Medulla oblongata (tissue), 1 donor: ENCODE measurements at regions not wholly inside any gene's neighbourhood (a gene's known extent, or its start where the extent isn't known, plus 50 kb on each side); places are given as distances from the start of the nearest gene placed in this dataset.
A peak's percentile ranks its signal among the peaks of the same experiment; 100 is the strongest.
"Not testable (repeated sequence)": the region's sequence is repeated elsewhere in the genome, so short reads cannot be mapped to it uniquely, and the experiment has no call there.

Experiments
- DNase-seq: peaks from one replicate; pipeline ENCODE4 v3.0.0-alpha.2; 2015; ENCODE audit errors: extremely low spot score

DNA sequence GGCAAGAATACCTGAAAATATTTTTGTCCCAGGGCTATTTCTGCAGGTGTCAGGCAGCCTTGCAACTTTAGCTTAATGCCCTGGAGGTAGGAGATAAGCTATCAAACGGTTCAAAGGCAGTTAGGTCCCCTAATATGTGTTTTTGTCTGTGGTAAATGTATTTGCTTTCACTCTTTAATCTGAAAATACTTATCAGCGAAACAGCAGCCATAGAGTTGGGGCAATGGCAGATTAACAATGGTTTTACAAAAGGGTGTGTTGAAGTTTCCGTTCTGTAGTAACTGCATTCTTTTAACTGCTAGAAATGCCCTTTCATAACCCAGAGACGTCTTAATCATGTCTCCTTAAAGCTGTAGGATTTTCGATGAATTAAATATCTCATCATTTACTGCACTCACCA lies 265.0 kb upstream of the TRIB2 start:
- DNase-seq, result no peak

- DNase-seq, result peak; percentile 29
Observed at GRCh38 chr2:12452185-12452584, 264.6 kb upstream of the TRIB2 start.

- no peak for DNase-seq
Observed at GRCh38 chr2:12453731-12454130, 263.0 kb upstream of the TRIB2 start.

DNA sequence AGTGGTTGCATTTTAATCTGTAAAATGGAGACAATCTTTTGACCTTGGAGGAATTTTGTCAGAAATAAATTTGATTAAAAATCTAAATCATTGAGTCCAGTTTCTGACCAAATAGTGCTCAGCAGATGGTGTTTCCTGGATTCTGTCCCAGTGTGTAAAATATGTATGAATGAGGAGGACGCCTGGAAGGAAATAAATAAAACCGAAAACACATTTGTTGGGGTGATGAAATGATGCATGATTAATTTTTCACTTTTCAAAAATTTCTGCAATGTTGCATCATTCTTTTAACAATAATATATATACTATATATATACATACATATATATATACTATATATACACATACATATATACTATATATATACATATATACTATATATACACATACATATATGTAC lies 261.1 kb upstream of the TRIB2 start:
- DNase-seq, result no peak

DNA sequence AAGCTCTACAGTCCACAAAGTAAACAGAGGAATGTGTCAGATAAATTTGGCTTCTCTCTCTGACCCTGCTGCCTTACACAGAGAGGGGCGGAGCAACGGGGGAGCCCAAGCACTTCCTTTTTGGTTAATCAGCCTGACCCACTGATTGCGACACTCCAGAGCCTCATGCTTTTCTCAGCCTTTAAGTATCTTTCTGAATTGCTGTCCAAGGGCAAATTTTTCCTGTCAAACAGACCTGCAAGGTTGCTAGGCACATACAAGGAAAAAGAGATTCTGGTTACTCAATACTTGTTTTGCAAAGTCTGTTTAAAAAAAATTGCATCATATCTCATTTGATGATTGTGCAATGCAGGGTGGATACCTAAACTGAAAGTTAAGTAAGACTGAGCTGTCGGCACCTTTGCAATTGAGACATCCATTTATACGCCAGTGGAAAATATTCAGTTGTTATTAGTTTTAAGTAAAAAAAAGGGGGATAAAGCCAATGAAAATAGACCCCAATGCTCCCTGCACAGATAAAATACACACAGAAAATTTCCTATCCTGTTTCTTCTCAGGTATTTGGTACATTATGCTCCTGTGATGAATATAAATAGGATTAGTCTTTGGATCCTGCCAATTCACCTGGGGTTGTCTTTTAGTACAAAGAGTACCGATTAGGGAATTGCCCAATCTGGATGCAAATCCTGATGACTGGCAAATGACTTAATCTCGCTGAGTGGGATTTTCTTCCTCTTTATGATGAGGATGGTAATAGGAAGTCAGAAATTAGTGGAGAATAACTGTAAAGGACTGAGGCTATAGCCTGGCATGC lies 260.2 kb upstream of the TRIB2 start:
- DNase-seq, result peak; percentile 86

DNA sequence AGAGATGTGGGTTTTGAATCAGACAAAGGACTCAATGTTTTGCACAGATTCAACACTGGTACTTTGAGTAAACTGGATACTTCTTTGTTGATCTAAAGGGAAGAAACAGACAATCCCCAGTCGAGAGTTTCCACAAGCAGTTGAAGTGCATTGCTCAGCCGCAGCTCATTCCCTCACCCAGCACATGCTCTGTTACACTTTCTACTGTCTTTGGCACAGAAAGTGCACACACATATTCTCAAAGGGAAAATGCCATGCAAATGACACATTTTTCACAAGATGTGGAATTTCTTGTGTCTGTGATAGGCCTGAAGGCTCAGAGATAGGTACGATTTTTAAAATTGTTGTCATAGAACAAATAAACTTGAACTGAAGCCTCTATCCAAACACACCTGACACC lies 258.9 kb upstream of the TRIB2 start:
- no peak for DNase-seq

- DNase-seq, result no peak
Observed at GRCh38 chr2:12463189-12463588, 253.5 kb upstream of the TRIB2 start.

DNA sequence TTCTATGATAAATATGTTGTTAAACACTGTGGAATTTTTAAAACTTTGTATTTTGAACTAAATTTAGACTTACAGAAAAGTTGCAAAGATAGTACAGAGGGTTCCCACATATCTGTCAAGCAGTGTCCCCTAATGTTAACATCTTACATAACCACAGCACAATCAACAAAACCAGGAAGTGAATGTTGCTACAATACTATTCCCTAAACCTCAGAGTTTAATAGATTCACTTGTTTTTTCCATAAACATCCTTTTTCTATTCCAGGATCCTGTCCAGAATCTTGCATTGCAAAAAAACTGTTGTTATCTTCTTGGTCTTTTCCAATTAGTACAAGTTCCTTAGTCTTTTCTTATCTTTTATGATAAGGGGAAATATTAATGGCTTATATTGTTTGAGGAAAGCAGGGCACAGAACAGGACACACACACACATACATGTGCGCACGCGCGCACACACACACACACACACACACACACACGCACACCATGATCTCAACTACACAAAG lies 251.1 kb upstream of the TRIB2 start:
- no peak for DNase-seq

- DNase-seq, result no peak
Observed at GRCh38 chr2:12467303-12467702, 249.4 kb upstream of the TRIB2 start.

DNA sequence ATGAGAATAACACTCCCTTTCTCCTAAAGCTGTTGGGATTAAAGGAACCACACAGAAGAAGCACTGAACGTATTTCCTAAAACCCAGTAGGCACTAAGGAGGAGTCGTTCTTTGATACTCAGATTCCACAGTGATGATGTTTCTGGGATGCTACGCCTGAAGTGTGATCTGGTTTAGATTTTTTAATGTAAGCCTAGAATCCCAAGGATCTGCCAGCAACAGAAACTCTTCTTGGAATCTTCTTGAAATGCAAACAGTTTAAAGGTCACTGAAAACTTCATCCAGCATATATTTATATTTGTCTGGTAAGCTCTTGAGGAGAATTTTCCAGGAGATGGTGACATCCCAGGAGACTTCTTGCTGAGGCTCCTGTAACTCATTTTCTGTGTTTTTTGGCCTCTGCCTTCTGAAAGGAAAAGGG lies 247.6 kb upstream of the TRIB2 start:
- no peak for DNase-seq

DNA sequence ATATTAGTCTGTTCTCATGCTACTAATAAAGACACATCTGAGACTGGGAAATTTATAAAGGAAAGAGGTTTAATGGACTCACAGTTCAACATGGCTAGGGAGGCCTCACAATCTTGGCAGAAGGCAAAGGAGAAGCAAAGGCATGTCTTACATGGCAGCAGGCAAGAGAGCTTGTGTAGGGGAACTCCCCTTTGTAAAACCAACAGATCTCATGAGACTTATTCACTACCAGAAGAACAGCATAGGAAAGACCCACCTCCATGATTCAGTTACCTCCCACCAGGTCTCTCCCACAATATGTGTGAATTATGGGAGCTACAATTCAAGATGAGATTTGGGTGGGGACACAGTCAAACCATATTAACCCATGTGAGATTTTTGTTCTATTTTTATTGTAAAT lies 244.5 kb upstream of the TRIB2 start:
- not testable (repeated sequence) for DNase-seq

DNA sequence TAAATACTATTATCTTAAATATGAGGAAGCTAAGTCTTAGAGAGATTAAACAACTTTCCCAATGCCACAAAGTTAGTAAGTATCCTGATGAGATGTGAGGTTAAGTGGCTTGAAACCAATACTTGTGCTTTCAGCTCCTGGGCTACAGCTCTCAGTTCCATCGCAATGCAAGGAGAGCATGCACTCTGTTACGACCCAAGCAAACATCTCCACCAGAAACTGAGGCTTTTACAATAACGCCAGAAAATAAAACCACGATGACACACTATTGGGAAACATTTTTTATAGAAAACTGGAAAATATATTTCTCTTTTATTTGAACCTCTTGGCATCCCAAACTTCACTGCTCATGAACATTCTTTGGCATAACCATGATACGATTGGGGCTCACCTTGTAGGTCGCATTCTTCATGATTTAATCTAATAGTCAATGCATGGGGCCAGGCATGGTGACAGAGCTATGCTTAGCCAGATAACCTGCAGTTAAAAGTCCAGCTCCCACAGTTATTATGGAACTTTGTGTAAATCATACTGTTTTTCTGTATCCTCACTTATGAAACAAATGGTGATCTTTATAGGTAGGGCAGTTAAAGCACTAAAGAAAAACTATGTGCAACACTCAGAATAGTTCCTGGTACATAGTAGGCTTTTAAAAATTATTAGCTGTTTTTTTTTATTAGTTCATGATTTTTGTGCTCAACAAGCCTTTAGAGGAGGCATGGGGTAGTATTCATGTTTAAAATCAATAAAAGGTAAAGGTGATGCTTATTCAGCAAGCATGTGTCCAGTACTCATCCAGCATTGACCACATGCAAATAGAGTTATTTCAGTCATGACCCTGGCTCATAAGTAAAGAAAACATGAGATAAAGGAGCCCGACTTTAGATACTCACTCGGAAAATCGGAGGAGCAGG lies 238.3 kb upstream of the TRIB2 start:
- no peak for DNase-seq

DNA sequence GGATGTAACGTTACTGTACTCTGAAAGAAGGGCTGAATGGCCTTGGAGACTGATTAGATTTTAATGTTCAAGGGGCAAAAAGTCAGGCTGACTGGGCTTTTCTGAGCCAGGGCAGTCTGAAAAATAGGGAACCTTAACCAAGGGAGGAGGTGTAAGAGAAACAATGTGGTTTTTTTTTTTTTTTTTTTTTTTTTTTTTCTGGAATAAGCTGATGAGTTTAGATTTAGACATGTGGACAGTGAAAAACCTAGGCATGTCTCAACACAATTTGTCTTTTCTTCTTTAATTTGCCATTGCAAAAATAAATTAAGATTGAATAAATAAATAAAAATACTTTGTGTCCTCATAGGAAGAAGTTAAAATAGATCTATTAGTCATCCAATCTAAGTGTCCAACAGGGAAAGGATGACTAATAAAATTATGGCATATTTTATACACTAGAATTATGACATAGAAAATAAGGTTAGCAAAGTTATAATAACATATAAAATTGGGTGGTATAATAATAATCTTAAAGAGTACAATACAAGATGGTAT lies 237.6 kb upstream of the TRIB2 start:
- DNase-seq, result no peak

GRCh38 chr2:12484536-12485115 lies 232.1 kb upstream of the TRIB2 start:
- DNase-seq, result no peak

GRCh38 chr2:12486205-12487118 lies 230.3 kb upstream of the TRIB2 start:
- no peak for DNase-seq

DNA sequence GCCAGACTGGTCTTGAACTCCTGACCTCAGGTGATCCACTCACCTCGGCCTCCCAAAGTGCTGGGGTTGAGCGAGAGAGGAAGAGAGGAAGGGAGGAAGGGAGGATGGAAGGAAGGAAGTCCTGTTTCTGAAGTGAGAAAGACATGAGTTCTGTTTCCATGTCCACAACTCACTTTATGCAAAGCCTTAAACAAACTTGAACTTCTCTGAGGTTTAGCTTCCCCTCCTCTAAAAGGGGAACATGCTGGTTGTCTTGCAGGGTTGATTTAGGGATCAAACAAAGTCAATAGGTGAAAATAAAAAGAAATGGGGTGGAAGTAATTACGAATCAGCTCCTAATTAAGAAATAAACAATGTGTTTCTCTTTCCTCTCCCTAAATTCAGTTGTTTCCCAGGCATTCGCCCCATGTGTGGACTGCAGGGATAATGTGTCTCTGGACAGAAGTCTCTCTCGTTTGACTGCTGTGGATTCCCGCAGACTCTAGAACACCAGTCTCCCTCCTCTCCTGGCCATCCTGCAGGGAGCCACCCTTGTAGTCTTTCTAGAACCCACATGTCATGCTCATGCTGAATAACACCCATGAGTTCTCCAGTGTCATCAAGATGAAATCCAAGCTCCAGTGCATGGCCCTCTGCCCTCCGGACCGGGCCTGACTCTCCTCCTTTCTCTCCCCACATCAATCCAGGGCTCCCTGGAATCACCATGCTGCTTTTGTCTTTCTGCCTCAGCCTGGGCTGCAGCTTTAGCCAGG lies 229.3 kb upstream of the TRIB2 start:
- no peak for DNase-seq

- DNase-seq, result no peak
Observed at GRCh38 chr2:12488352-12489318, 228.1 kb upstream of the TRIB2 start.

- no peak for DNase-seq
Observed at GRCh38 chr2:12490641-12491040, 226.1 kb upstream of the TRIB2 start.

- DNase-seq, result not testable (repeated sequence)
Observed at GRCh38 chr2:12492360-12492759, 224.4 kb upstream of the TRIB2 start.
